HG02610 (cell line): ENCODE measurements at regions not wholly inside any gene's neighbourhood (a gene's known extent, or its start where the extent isn't known, plus 50 kb on each side); places are given as distances from the start of the nearest gene placed in this dataset.

ENCODE experiments used
- ATAC-seq: cut with Tn5 transposase; IDR thresholded peaks from one replicate; pipeline ENCODE4 v1.9.1; 2021; ENCODE audit warnings: mild to moderate bottlenecking, moderate library complexity; ENCODE audit not compliant: unreplicated experiment

DNA sequence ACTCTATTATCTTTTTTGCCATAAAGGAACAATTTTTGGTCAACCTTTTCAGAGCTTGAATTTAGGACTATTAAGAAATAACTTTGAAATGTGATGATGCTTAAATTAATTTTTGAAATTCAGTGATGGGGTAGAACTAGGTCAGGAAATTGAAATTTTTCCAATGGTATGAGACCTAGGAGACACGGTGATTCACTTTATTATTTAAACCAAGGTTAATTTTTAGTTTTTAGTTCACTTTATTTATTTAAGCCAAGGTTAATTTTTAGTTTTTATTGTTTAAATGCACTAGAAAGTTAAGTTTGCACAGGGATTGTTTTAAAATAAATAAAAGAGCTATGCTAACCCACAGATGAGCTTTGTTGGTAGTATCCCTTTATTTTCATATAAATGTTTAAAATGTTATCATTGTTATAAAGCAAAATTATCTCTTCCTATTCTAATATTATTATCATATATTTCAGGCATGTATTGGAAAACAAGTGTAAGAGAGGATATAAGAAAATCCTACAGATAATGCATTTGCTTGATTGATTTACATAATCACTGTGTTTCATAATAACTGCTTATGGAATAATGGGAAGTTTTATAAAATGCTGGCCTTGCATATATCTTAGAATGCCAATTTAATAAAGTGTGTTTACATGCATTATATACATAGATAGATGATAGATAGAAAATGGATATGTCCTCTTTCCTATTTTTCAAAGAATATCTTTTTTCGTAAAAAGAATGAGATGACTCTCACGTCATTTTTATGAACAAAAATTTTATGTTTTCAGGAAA, 163.6 kb downstream of the HGF start:
- ATAC-seq = no peak

- ATAC-seq = no peak
Measured at GRCh38 chr7:81605493-81605892, 164.4 kb downstream of the HGF start.

DNA sequence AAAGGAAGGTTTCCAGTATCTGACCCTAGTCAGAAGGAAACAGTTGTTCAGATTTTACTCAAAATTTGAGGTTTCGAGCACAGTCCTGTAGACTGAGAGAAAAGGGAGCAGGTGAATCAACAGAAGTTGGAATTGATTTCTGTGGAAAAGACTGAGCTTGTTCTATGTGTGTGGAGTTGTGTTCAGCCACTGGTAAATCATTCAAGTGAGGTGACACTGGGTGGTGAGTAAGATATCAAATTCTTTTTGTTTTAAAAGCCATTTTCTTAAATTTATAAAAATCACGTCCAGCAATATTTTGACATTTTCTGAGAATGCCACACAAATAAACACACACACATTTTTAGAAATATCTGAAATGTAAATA, 165.1 kb downstream of the HGF start:
- no peak for ATAC-seq

DNA sequence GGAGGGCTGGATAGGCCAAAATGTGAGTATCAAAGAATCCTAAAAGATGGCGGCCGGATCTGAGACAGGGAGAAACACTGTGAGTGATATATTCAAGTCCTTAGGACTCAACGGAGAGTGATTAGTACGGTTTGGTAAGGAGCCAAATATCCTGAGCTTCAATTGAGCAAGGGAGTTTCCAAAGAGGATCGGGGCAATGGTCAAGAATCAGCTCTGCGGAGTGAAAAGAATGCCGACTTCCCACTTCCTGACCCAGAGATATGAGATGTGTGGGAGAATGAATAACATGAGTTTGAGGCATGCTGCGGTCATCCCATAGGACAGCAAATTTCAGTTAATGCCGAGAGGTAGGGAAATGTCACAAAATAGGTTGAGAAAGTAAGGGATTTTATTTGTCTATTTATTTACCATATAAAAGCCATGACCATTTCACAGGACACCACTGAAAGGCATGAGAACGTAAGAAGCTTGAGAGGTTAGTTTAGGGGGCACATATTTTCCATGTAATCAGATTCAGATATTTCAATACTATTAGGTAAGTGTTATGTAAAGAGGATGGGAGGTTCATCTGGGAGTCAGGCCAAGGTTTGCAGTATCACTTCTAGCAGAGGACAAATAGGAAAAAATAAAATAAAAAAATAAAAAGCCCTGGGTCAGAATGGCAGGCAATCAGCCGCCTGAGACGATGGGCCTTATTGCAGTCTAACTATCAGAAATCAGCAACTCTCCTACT, 165.6 kb downstream of the HGF start:
- no peak for ATAC-seq

DNA sequence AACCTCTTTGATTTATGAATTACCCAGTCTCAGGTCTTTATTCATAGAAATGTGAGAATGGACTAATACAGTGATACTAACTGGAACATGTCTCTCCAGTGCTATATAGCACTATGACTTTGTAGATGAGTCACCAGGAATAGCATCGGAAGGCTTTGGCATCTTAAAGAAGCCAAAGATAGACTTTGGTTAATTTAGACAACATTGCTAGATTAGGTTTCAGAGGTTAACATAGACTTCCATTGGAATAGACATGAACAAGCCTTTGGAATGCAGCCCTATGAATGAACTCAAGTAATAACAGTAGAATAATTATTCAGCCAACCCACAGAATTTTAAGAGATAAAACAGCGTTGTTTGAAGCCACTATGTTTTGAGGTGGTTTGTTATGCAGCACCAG, 169.2 kb downstream of the HGF start:
- ATAC-seq = no peak

GRCh38 chr7:81598951-81599350, 170.9 kb downstream of the HGF start:
- no peak for ATAC-seq

DNA sequence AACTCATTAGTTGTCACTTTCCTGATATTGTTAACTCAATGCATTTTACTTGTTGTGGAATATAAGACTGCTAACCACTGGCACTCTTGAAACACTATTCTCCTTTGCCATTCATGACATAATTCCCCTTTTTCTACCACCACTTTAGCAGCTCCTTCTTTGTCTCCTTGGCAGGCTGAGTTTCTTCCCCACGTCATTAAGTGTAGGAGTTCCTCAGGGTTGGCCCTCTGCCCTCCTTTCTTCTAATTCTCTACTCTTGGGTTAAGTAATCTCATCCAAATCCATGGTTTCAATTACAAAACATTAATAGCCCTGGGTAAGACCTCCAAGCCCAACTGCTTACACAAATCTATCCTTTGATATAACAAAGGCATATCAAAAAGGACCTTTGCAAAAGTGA, 175.1 kb downstream of the HGF start:
- no peak for ATAC-seq

- no peak for ATAC-seq
Measured at GRCh38 chr7:81590131-81590530, 179.7 kb downstream of the HGF start.

DNA sequence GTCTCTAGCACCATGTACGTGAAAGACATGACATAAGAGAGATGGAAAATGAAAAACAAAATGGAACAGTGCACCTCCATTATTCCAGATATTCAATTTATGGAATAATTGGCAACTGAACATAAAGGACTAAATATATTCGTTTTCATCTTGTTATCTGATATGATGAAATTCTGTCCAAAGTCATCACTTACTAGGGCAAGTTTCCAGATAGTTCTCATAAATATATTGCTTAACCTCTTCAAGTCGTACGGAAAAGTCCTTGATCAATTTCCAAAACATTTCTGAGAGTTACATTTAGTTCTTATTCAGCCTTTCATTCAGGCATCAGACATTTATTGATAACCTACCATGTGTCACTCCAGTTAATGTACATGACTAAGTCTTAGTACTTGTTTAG, 185.2 kb downstream of the HGF start:
- ATAC-seq = no peak

DNA sequence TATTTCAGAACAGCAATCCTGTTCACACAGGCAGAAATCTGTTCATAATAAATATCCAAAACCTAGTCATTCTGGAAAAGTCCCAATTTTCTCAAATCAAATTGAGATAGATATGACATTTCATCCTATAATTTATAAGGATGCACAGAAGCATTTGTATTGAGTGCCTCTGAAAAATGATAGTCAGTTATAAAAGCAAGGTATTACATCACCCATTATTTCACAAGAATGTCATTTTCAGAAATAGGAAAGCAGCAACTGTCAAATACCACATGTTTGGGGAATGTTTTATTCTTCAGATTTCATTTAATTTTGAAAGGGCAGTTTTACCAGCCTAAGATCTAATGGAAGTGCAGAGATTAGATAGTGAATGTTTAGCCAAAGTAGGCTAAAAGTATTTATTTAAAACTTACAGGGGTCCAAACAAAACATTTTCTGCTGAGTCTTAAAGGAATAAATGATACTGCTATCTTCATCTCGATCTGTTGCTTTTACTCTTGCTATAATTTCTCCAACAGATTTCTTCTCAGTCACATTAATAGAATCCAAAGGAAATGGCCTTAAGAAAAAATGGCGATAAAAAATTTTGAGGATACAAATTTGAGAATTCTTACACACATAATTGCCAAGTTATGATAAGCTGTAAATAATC, 185.8 kb downstream of the HGF start:
- ATAC-seq = no peak

- no peak for ATAC-seq
Measured at GRCh38 chr7:81583090-81583489, 186.8 kb downstream of the HGF start.

GRCh38 chr7:81577642-81578340, 192.1 kb downstream of the HGF start:
- ATAC-seq = no peak

DNA sequence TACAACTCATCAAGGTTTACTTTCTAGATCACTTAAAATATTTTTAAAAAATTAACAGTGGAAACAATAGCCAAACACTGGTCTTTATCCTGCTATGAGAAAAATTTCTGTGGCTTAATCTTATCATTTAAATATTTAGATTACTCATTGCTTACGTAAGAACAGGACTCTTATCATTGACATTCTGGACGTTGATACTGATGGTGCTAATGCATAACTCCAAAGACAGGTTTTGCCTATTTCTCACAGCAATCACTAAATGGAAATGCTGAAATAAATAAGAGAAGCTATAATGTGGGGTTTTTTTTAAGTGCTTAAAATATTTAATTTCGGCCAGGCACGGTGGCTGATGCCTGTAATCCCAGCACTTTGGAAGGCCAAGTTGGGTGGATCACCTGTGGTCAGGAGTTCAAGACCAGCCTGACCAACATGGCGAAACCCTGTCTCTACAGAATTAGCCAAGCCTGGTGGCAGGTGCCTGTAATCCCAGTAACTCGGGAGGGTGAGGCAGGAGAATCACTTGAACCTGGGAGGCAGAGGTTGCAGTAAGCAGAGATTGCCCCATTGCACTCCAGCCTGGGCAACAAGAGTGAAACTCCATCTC, 195.0 kb downstream of the HGF start:
- no peak for ATAC-seq

DNA sequence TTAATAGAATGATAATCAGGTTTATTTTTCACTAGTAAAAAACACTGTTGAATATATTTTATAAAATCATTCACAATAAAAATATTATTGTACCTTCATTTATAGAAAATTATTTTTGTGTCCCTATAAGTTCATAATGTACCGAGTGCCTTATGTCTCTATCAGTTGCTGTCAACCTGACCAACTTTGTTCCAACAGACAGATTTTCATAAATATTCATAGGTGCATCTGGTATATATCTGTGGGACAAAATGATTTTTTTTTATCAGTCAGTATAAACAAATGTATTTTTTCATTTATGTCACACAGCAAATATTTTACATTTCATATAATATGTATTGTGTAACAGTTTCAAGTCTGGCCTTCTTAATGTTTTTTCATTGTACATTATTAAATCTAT, 195.9 kb downstream of the HGF start:
- ATAC-seq = no peak

GRCh38 chr7:81573128-81573527, 196.7 kb downstream of the HGF start:
- ATAC-seq = no peak

DNA sequence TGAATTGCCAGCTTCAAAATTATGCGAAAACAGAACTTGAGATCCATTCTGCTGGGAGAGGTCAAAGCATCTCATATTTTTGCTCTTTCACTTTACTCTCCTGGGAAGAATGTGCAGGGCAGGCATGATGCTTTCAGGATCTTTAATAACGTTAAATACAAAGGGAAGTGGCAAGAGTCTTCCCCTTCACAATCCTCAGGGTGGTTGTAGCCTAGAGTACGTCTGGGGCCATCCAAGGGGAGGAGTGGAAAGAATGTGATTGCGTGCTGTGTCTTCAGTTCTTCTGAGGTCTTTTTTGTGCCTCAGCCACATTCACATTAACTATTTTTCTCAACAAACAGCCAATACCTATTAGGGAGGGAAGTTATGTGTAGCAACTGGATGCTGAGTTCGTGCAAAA, 207.3 kb downstream of the HGF start:
- ATAC-seq = no peak

- no peak for ATAC-seq
Measured at GRCh38 chr7:81560708-81561107, 209.1 kb downstream of the HGF start.

- ATAC-seq = no peak
Measured at GRCh38 chr7:81549484-81550016, 220.3 kb downstream of the HGF start.

- ATAC-seq = no peak
Measured at GRCh38 chr7:81534996-81535395, 234.9 kb downstream of the HGF start.

- ATAC-seq = no peak
Measured at GRCh38 chr7:81534446-81534845, 235.4 kb downstream of the HGF start.

- no peak for ATAC-seq
Measured at GRCh38 chr7:81533931-81534330, 235.9 kb downstream of the HGF start.
